K562 (cell line): ENCODE measurements at regions not wholly inside any gene's neighbourhood (a gene's known extent, or its start where the extent isn't known, plus 50 kb on each side); places are given as distances from the start of the nearest gene placed in this dataset.

Experiments
- CCAR2 ChIP-seq: fragments of 200-400 bp; formaldehyde crosslinking; IDR thresholded peaks from 2 replicates; pipeline ENCODE4 v1.6.1; 2017; ENCODE audit warnings: mild to moderate bottlenecking, low read depth, low read length
- ELF2 ChIP-seq: fragments of 250-450 bp; sonication (Bioruptor Pico); IDR thresholded peaks from 2 replicates; pipeline ENCODE4 v1.5.0; 2021; ENCODE audit warnings: mild to moderate bottlenecking
- GABPA ChIP-seq: fragments of 200-800 bp; sonication (Bioruptor generic); conservative IDR thresholded peaks from 2 replicates; pipeline ENCODE4 v1.6.1; 2016; ENCODE audit warnings: low read depth, missing genetic modification characterization, missing compliant biosample characterization
- HDGF ChIP-seq: fragments of 450-650 bp; IDR thresholded peaks from 2 replicates; pipeline ENCODE4 v1.6.1; 2016
- HNRNPUL1 ChIP-seq: fragments of 200-400 bp; formaldehyde crosslinking; IDR thresholded peaks from 2 replicates; pipeline ENCODE4 v1.6.1; 2017; ENCODE audit warnings: low read length
- HOMEZ ChIP-seq: fragments of 250-450 bp; sonication (Bioruptor Pico); IDR thresholded peaks from 2 replicates; pipeline ENCODE4 v1.4.0; 2020; ENCODE audit warnings: mild to moderate bottlenecking, moderate library complexity
- NR3C1 ChIP-seq: sonication (generic); formaldehyde crosslinking; IDR thresholded peaks from 2 replicates; pipeline ENCODE4 v1.8.1; 2022; ENCODE audit warnings: missing genetic modification reagents
- RAD21 ChIP-seq, 2 experiments: fragments of 250-450 bp in 1 of 2; fragments of 450-650 bp in 1 of 2; sonication (Bioruptor Pico) in 1 of 2; formaldehyde crosslinking in 1 of 2; IDR thresholded peaks in 1 of 2; conservative IDR thresholded peaks in 1 of 2; 2 replicates each; pipeline versions ENCODE4 v1.4.0 to v1.8.0; 2020 to 2022; ENCODE audit warnings: mild to moderate bottlenecking in 2 of 2, moderate library complexity in 1 of 2
- RBBP5 ChIP-seq: fragments of 200-600 bp; sonication (generic); IDR thresholded peaks from 2 replicates; pipeline ENCODE4 v1.6.1; 2012; ENCODE audit warnings: borderline replicate concordance, mild to moderate bottlenecking, low read length, control low read depth, inconsistent platforms; ENCODE audit not compliant: insufficient read depth, poor library complexity, severe bottlenecking
- SMAD4 ChIP-seq: fragments of 250-450 bp; sonication (Bioruptor Pico); conservative IDR thresholded peaks from 2 replicates; pipeline ENCODE4 v1.8.0; 2021; ENCODE audit warnings: inconsistent platforms, mild to moderate bottlenecking, moderate library complexity
- SREBF1 ChIP-seq: fragments of 150-350 bp; IDR thresholded peaks from 2 replicates; pipeline ENCODE4 v1.6.1; 2014; ENCODE audit warnings: antibody characterized with exemption, low read depth, low read length, borderline replicate concordance
- ZNF707 ChIP-seq: fragments of 250-450 bp; sonication (Bioruptor Pico); conservative IDR thresholded peaks from 2 replicates; pipeline ENCODE4 v1.8.0; 2022; ENCODE audit warnings: inconsistent platforms, mild to moderate bottlenecking, moderate library complexity
- TF ChIP-seq, protein P1 (sequence below), 3 experiments: IDR thresholded peaks in 2 of 3; conservative IDR thresholded peaks in 1 of 3; 2 replicates each; pipeline ENCODE4 v1.5.1; 2011 to 2012; ENCODE audit warnings: low read length in 3 of 3, mild to moderate bottlenecking in 3 of 3, control low read depth in 2 of 3, improper control_type of control experiment in 1 of 3, inconsistent platforms in 1 of 3, low read depth in 1 of 3, mixed read lengths in 1 of 3, moderate library complexity in 1 of 3; ENCODE audit not compliant: insufficient read depth in 2 of 3

GRCh38 chr6:20024316-20024673, 187.1 kb downstream of the ID4 start:
- TF ChIP-seq SMAD4 (CRISPR knock-in tag), result no peak
- no peak for TF ChIP-seq RBBP5
- TF ChIP-seq GABPA (tag), result no peak
- no peak for TF ChIP-seq CCAR2
- TF ChIP-seq, protein P1, sequence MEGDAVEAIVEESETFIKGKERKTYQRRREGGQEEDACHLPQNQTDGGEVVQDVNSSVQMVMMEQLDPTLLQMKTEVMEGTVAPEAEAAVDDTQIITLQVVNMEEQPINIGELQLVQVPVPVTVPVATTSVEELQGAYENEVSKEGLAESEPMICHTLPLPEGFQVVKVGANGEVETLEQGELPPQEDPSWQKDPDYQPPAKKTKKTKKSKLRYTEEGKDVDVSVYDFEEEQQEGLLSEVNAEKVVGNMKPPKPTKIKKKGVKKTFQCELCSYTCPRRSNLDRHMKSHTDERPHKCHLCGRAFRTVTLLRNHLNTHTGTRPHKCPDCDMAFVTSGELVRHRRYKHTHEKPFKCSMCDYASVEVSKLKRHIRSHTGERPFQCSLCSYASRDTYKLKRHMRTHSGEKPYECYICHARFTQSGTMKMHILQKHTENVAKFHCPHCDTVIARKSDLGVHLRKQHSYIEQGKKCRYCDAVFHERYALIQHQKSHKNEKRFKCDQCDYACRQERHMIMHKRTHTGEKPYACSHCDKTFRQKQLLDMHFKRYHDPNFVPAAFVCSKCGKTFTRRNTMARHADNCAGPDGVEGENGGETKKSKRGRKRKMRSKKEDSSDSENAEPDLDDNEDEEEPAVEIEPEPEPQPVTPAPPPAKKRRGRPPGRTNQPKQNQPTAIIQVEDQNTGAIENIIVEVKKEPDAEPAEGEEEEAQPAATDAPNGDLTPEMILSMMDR (IDR thresholded peaks at IDR 0.05 in 2 of 3, conservative IDR thresholded peaks at IDR 0.05 in 1 of 3; ENCODE audit: insufficient read depth in 2 of 3, low read depth in 1 of 3, low read length in 3 of 3), result no peak
- no peak for TF ChIP-seq RAD21 (CRISPR knock-in tag; conservative IDR thresholded peaks at IDR 0.05 in 1 of 2, IDR thresholded peaks at IDR 0.05 in 1 of 2)
- TF ChIP-seq HDGF, result no peak
- TF ChIP-seq SREBF1, result no peak
- TF ChIP-seq ELF2 (CRISPR knock-in tag), result no peak
- TF ChIP-seq NR3C1 (CRISPR knock-in tag), result no peak
- TF ChIP-seq HNRNPUL1, result no peak
- TF ChIP-seq ZNF707 (CRISPR knock-in tag), result no peak
- TF ChIP-seq HOMEZ, result no peak
